Dendritic cell treated with granulocyte-macrophage colony-stimulating factor and Interleukin-4, amounts not matched to agents 40 ng/mL and 50 ng/mL, for 4 days (primary cell): ENCODE measurements at regions not wholly inside any gene's neighbourhood (a gene's known extent, or its start where the extent isn't known, plus 50 kb on each side); places are given as distances from the start of the nearest gene placed in this dataset.
"Not testable (repeated sequence)": the region's sequence is repeated elsewhere in the genome, so short reads cannot be mapped to it uniquely, and the experiment has no call there.

ENCODE experiments used
- H3K27ac Mint-ChIP-seq: one replicate; pipeline ENCODE4 v1.8.0; 2022; ENCODE audit warnings: mild to moderate bottlenecking, mixed read lengths
- H3K27me3 Mint-ChIP-seq: one replicate; pipeline ENCODE4 v1.8.0; 2022; ENCODE audit warnings: mild to moderate bottlenecking, mixed read lengths
- H3K36me3 Mint-ChIP-seq: one replicate; pipeline ENCODE4 v1.8.0; 2022; ENCODE audit warnings: low read depth, mixed read lengths
- H3K4me1 Mint-ChIP-seq: one replicate; pipeline ENCODE4 v1.8.0; 2022; ENCODE audit warnings: low read depth, mixed read lengths
- H3K4me3 Mint-ChIP-seq: one replicate; pipeline ENCODE4 v1.8.0; 2022; ENCODE audit warnings: mild to moderate bottlenecking, moderate library complexity, mixed read lengths
- H3K9me3 Mint-ChIP-seq: one replicate; pipeline ENCODE4 v1.8.0; 2022; ENCODE audit warnings: mixed read lengths
- intact Hi-C: fragments of 100-400 bp; cut with micrococcal nuclease; formaldehyde crosslinking; loops from one replicate; pipeline ENCODE4 v1.15.0; 2022

GRCh38 chr2:145412155-145412554, 892.2 kb upstream of the ZEB2 start:
- Mint-ChIP-seq H3K4me3 (no peak overlapping the region), H3K27ac (no peak overlapping the region), H3K27me3 (peaks cover 11% of the 10 kb centered on the region), H3K36me3 (peaks cover 6% of the 10 kb centered on the region), H3K9me3 (peaks cover 43% of the 10 kb centered on the region), H3K4me1 (peaks cover 25% of the 10 kb centered on the region)
- intact Hi-C loops, result no loop called here

- H3K9me3 Mint-ChIP-seq, result peaks cover 38% of the 10 kb centered on the region
- H3K4me1 Mint-ChIP-seq, result peaks cover 25% of the 10 kb centered on the region
- no peak overlapping the region for H3K27ac Mint-ChIP-seq
- no peak overlapping the region for H3K4me3 Mint-ChIP-seq
- peaks cover 9% of the 10 kb centered on the region for H3K27me3 Mint-ChIP-seq
- peaks cover 6% of the 10 kb centered on the region for H3K36me3 Mint-ChIP-seq
- intact Hi-C loops, result no loop called here
These were observed 891.6 kb upstream of the ZEB2 start for GRCh38 chr2:145411493-145411892.

- Mint-ChIP-seq H3K27me3 (peaks cover 9% of the 10 kb centered on the region), H3K36me3 (peaks cover 6% of the 10 kb centered on the region), H3K9me3 (peaks cover 24% of the 10 kb centered on the region), H3K4me3 (no peak overlapping the region), H3K27ac (no peak overlapping the region), H3K4me1 (peaks cover 25% of the 10 kb centered on the region)
- intact Hi-C loops, result no loop called here
These were observed 890.2 kb upstream of the ZEB2 start for GRCh38 chr2:145410086-145410485.

- Mint-ChIP-seq H3K4me1 (peaks cover 25% of the 10 kb centered on the region), H3K9me3 (peaks cover 16% of the 10 kb centered on the region), H3K27ac (no peak overlapping the region), H3K27me3 (peaks cover 9% of the 10 kb centered on the region), H3K36me3 (peaks cover 6% of the 10 kb centered on the region), H3K4me3 (no peak overlapping the region)
- intact Hi-C loops, result no loop called here
These were observed 889.1 kb upstream of the ZEB2 start for GRCh38 chr2:145408980-145409379.

- H3K9me3 Mint-ChIP-seq, result no peaks in the 10 kb centered on the region
- no peak overlapping the region for H3K4me3 Mint-ChIP-seq
- no peak overlapping the region for H3K27ac Mint-ChIP-seq
- H3K27me3 Mint-ChIP-seq, result no peaks in the 10 kb centered on the region
- no peaks in the 10 kb centered on the region for H3K4me1 Mint-ChIP-seq
- intact Hi-C loops, result no loop called here
- no peaks in the 10 kb centered on the region for H3K36me3 Mint-ChIP-seq
These were observed 884.8 kb upstream of the ZEB2 start for GRCh38 chr2:145404690-145405089.

GRCh38 chr2:145402706-145403277, 882.9 kb upstream of the ZEB2 start:
- intact Hi-C loops, result no loop called here
- no peak overlapping the region for H3K27ac Mint-ChIP-seq
- no peaks in the 10 kb centered on the region for H3K4me1 Mint-ChIP-seq
- no peaks in the 10 kb centered on the region for H3K9me3 Mint-ChIP-seq
- H3K36me3 Mint-ChIP-seq, result no peaks in the 10 kb centered on the region
- no peaks in the 10 kb centered on the region for H3K27me3 Mint-ChIP-seq
- H3K4me3 Mint-ChIP-seq, result no peak overlapping the region

GRCh38 chr2:145399131-145399530, 879.2 kb upstream of the ZEB2 start:
- Mint-ChIP-seq H3K9me3 (no peaks in the 10 kb centered on the region), H3K27ac (no peak overlapping the region), H3K4me1 (no peaks in the 10 kb centered on the region), H3K4me3 (no peak overlapping the region), H3K36me3 (no peaks in the 10 kb centered on the region), H3K27me3 (no peaks in the 10 kb centered on the region)
- intact Hi-C loops, result no loop called here

- no peaks in the 10 kb centered on the region for H3K9me3 Mint-ChIP-seq
- H3K27me3 Mint-ChIP-seq, result no peaks in the 10 kb centered on the region
- no peaks in the 10 kb centered on the region for H3K36me3 Mint-ChIP-seq
- H3K4me1 Mint-ChIP-seq, result no peaks in the 10 kb centered on the region
- H3K4me3 Mint-ChIP-seq, result no peak overlapping the region
- no peak overlapping the region for H3K27ac Mint-ChIP-seq
- intact Hi-C loops, result no loop called here
These were observed 874.3 kb upstream of the ZEB2 start for GRCh38 chr2:145394181-145394580.

- H3K36me3 Mint-ChIP-seq, result no peaks in the 10 kb centered on the region
- no peak overlapping the region for H3K4me3 Mint-ChIP-seq
- H3K4me1 Mint-ChIP-seq, result no peaks in the 10 kb centered on the region
- no peaks in the 10 kb centered on the region for H3K27me3 Mint-ChIP-seq
- H3K27ac Mint-ChIP-seq, result no peak overlapping the region
- H3K9me3 Mint-ChIP-seq, result no peaks in the 10 kb centered on the region
- intact Hi-C loops, result no loop called here
These were observed 867.1 kb upstream of the ZEB2 start for GRCh38 chr2:145386973-145387372.

GRCh38 chr2:145383961-145384360, 864.0 kb upstream of the ZEB2 start:
- H3K27ac Mint-ChIP-seq, result no peak overlapping the region
- no peaks in the 10 kb centered on the region for H3K36me3 Mint-ChIP-seq
- H3K9me3 Mint-ChIP-seq, result no peaks in the 10 kb centered on the region
- no peak overlapping the region for H3K4me3 Mint-ChIP-seq
- H3K4me1 Mint-ChIP-seq, result no peaks in the 10 kb centered on the region
- no peaks in the 10 kb centered on the region for H3K27me3 Mint-ChIP-seq
- intact Hi-C loops, result no loop called here

- H3K36me3 Mint-ChIP-seq, result no peaks in the 10 kb centered on the region
- H3K4me3 Mint-ChIP-seq, result no peak overlapping the region
- no peaks in the 10 kb centered on the region for H3K4me1 Mint-ChIP-seq
- no peaks in the 10 kb centered on the region for H3K9me3 Mint-ChIP-seq
- H3K27ac Mint-ChIP-seq, result no peak overlapping the region
- no peaks in the 10 kb centered on the region for H3K27me3 Mint-ChIP-seq
- intact Hi-C loops, result no loop called here
These were observed 860.6 kb upstream of the ZEB2 start for GRCh38 chr2:145380436-145381017.

- H3K27me3 Mint-ChIP-seq, result no peaks in the 10 kb centered on the region
- H3K9me3 Mint-ChIP-seq, result no peaks in the 10 kb centered on the region
- no peak overlapping the region for H3K27ac Mint-ChIP-seq
- no peaks in the 10 kb centered on the region for H3K36me3 Mint-ChIP-seq
- intact Hi-C loops, result no loop called here
- no peaks in the 10 kb centered on the region for H3K4me1 Mint-ChIP-seq
- H3K4me3 Mint-ChIP-seq, result no peak overlapping the region
These were observed 860.0 kb upstream of the ZEB2 start for GRCh38 chr2:145379934-145380333.

- H3K27me3 Mint-ChIP-seq, result peaks cover 3% of the 10 kb centered on the region
- intact Hi-C loops, result no loop called here
These were observed 854.2 kb upstream of the ZEB2 start for GRCh38 chr2:145374165-145374564.

GRCh38 chr2:145367334-145367733, 847.4 kb upstream of the ZEB2 start:
- H3K36me3 Mint-ChIP-seq, H3K27me3 Mint-ChIP-seq, H3K4me1 Mint-ChIP-seq, H3K27ac Mint-ChIP-seq, intact Hi-C loops, H3K9me3 Mint-ChIP-seq, H3K4me3 Mint-ChIP-seq: not testable (repeated sequence)

More at GRCh38 chr2:145374165-145374564, 854.2 kb upstream of the ZEB2 start:
- H3K9me3 Mint-ChIP-seq, result no peaks in the 10 kb centered on the region
- H3K36me3 Mint-ChIP-seq, result no peaks in the 10 kb centered on the region
- H3K27ac Mint-ChIP-seq, result no peak overlapping the region
- H3K4me3 Mint-ChIP-seq, result no peak overlapping the region
- H3K4me1 Mint-ChIP-seq, result peaks cover 5% of the 10 kb centered on the region

GRCh38 chr2:145366341-145366740, 846.4 kb upstream of the ZEB2 start:
- Mint-ChIP-seq H3K27me3 (peaks cover 1% of the 10 kb centered on the region), H3K9me3 (no peaks in the 10 kb centered on the region), H3K4me3 (no peak overlapping the region), H3K27ac (no peak overlapping the region), H3K36me3 (no peaks in the 10 kb centered on the region), H3K4me1 (no peaks in the 10 kb centered on the region)
- intact Hi-C loops, result no loop called here
